Bronchial epithelial cell (primary cell): ENCODE measurements at regions not wholly inside any gene's neighbourhood (a gene's known extent, or its start where the extent isn't known, plus 50 kb on each side); places are given as distances from the start of the nearest gene placed in this dataset.

Experiments
- DNase-seq: peaks from one replicate; pipeline ENCODE4 v3.0.0-alpha.2; 2010; ENCODE audit warnings: low read depth
- FAIRE-seq: peaks from 2 replicates; lab custom pipeline; 2011; peaks lifted over from hg19 to GRCh38; lab: Jason Lieb, UNC
- H3K27me3 ChIP-seq: 2 replicates; pipeline ENCODE4 v1.5.1; 2011; ENCODE audit warnings: low read length; ENCODE audit not compliant: control insufficient read depth, insufficient read depth
- H3K36me3 ChIP-seq: 2 replicates; pipeline ENCODE4 v1.5.1; 2011; ENCODE audit warnings: low read length; ENCODE audit not compliant: control insufficient read depth, insufficient read depth
- H3K4me3 ChIP-seq: 2 replicates; pipeline ENCODE4 v1.5.1; 2011; ENCODE audit warnings: mild to moderate bottlenecking, low read depth, low read length, control low read depth
- CTCF ChIP-seq: IDR thresholded peaks from 2 replicates; pipeline ENCODE4 v1.5.1; 2011; ENCODE audit warnings: mild to moderate bottlenecking, moderate library complexity, low read length, control low read depth, inconsistent platforms; ENCODE audit not compliant: insufficient read depth, severe bottlenecking

- DNase-seq (no peak), FAIRE-seq (no peak)
- H3K27me3 ChIP-seq: no peaks in the 10 kb centered on the region
- no peak for TF ChIP-seq CTCF
- no peak overlapping the region for H3K4me3 ChIP-seq
- no peaks in the 10 kb centered on the region for H3K36me3 ChIP-seq
Measured at GRCh38 chr15:93143186-93143585, 54.2 kb upstream of the RGMA start.

- Histone ChIP-seq H3K4me3 (no peak overlapping the region), H3K27me3 (no peaks in the 10 kb centered on the region), H3K36me3 (no peaks in the 10 kb centered on the region)
- DNase-seq (no peak), FAIRE-seq (no peak)
- TF ChIP-seq CTCF: no peak
Measured at GRCh38 chr15:93141371-93141794, 52.4 kb upstream of the RGMA start.

- no peak for FAIRE-seq
- no peaks in the 10 kb centered on the region for H3K27me3 ChIP-seq
Measured at GRCh38 chr15:93139436-93139835, 50.4 kb upstream of the RGMA start.

GRCh38 chr15:93138681-93139250, 49.8 kb upstream of the RGMA start:
- Histone ChIP-seq H3K27me3 (no peaks in the 10 kb centered on the region), H3K4me3 (no peak overlapping the region), H3K36me3 (no peaks in the 10 kb centered on the region)
- no peak for DNase-seq
- FAIRE-seq: no peak
- TF ChIP-seq CTCF: no peak

More at GRCh38 chr15:93139436-93139835, 50.4 kb upstream of the RGMA start:
- H3K4me3 ChIP-seq: no peak overlapping the region
- no peak for TF ChIP-seq CTCF
- no peak for DNase-seq
- H3K36me3 ChIP-seq: no peaks in the 10 kb centered on the region
